Left lung (tissue), 4 donors: ENCODE measurements at regions not wholly inside any gene's neighbourhood (a gene's known extent, or its start where the extent isn't known, plus 50 kb on each side); places are given as distances from the start of the nearest gene placed in this dataset.

Experiments
- ATAC-seq: fragments of 200-7000 bp; cut with Tn5 transposase; one replicate; pipeline ENCODE4 v1.9.1; 2020; ENCODE audit warnings: moderate library complexity
- DNase-seq, 4 donors: peaks; one replicate each; pipeline ENCODE4 v3.0.0-alpha.2; 2013 to 2020
- H3K27ac ChIP-seq, 2 donors: fragments of 200-600 bp; sonication (generic) in 1 of 2; one replicate each; pipeline versions ENCODE4 v1.5.0 to v1.8.0; 2020 to 2021
- H3K27me3 ChIP-seq, 2 donors: fragments of 200-600 bp; sonication (generic) in 1 of 2; one replicate each; pipeline versions ENCODE4 v1.5.0 to v1.8.0; 2020 to 2021
- H3K36me3 ChIP-seq, 2 donors: fragments of 200-600 bp; sonication (generic) in 1 of 2; one replicate each; pipeline versions ENCODE4 v1.5.0 to v1.8.0; 2020 to 2021
- H3K4me1 ChIP-seq, 2 donors: fragments of 200-600 bp; one replicate each; pipeline ENCODE4 v1.8.0; 2021
- H3K4me3 ChIP-seq, 2 donors: fragments of 200-600 bp; sonication (generic) in 1 of 2; one replicate each; pipeline versions ENCODE4 v1.5.0 to v1.8.0; 2020 to 2021; ENCODE audit warnings: mild to moderate bottlenecking in 1 of 2
- H3K9me3 ChIP-seq, 2 donors: fragments of 200-600 bp; sonication (generic) in 1 of 2; one replicate each; pipeline versions ENCODE4 v1.5.0 to v1.8.0; 2020 to 2021
- CTCF ChIP-seq, 2 donors: fragments of 200-600 bp; sonication (generic) in 1 of 2; IDR thresholded peaks; one replicate each; pipeline versions ENCODE4 v1.5.0 to v1.8.0; 2021; ENCODE audit warnings: antibody characterized with exemption in 2 of 2
- intact Hi-C, 2 donors: fragments of 100-400 bp; cut with DNase I; formaldehyde crosslinking; loops; one replicate each; pipeline versions ENCODE4 v1.11.2 to v1.14.2; 2022
- donor health status: DM: no; HTN: yes; CAD: no.
- donor health status: DM: no; HTN: no; CAD: no.

GRCh38 chr15:100728371-100729201 lies 126.2 kb downstream of the ASB7 start:
- no peak overlapping the region for H3K4me3 ChIP-seq
- ATAC-seq = no peak
- no peak for TF ChIP-seq CTCF (IDR thresholded peaks at IDR 0.05)
- no peak overlapping the region for H3K27ac ChIP-seq
- intact Hi-C loops = no loop called here
- no peaks in the 10 kb centered on the region for H3K36me3 ChIP-seq
- no peak for DNase-seq
- H3K9me3 ChIP-seq = no peaks in the 10 kb centered on the region
- no peaks in the 10 kb centered on the region for H3K4me1 ChIP-seq
- no peaks in the 10 kb centered on the region for H3K27me3 ChIP-seq

GRCh38 chr15:100729461-100729860 lies 127.1 kb downstream of the ASB7 start:
- intact Hi-C loops = no loop called here
- Histone ChIP-seq H3K4me1 (no peaks in the 10 kb centered on the region), H3K4me3 (no peak overlapping the region), H3K36me3 (no peaks in the 10 kb centered on the region), H3K9me3 (no peaks in the 10 kb centered on the region), H3K27ac (no peak overlapping the region), H3K27me3 (no peaks in the 10 kb centered on the region)
- no peak for DNase-seq
- no peak for ATAC-seq
- no peak for TF ChIP-seq CTCF (IDR thresholded peaks at IDR 0.05)

GRCh38 chr15:100730129-100730528 lies 127.7 kb downstream of the ASB7 start:
- Histone ChIP-seq H3K4me3 (no peak overlapping the region), H3K4me1 (no peaks in the 10 kb centered on the region), H3K27me3 (no peaks in the 10 kb centered on the region), H3K36me3 (no peaks in the 10 kb centered on the region), H3K27ac (no peak overlapping the region), H3K9me3 (no peaks in the 10 kb centered on the region)
- no peak for ATAC-seq
- intact Hi-C loops = no loop called here
- no peak for DNase-seq
- no peak for TF ChIP-seq CTCF (IDR thresholded peaks at IDR 0.05)

GRCh38 chr15:100730655-100731266 lies 128.4 kb downstream of the ASB7 start:
- no peak for TF ChIP-seq CTCF (IDR thresholded peaks at IDR 0.05)
- Histone ChIP-seq H3K36me3 (no peaks in the 10 kb centered on the region), H3K4me1 (no peaks in the 10 kb centered on the region), H3K9me3 (no peaks in the 10 kb centered on the region), H3K27me3 (no peaks in the 10 kb centered on the region), H3K4me3 (no peak overlapping the region), H3K27ac (no peak overlapping the region)
- intact Hi-C loops = no loop called here
- no peak for ATAC-seq
- no peak for DNase-seq

- H3K4me3 ChIP-seq = no peak overlapping the region
- no peaks in the 10 kb centered on the region for H3K36me3 ChIP-seq
- no peaks in the 10 kb centered on the region for H3K9me3 ChIP-seq
- H3K27me3 ChIP-seq = no peaks in the 10 kb centered on the region
- no peak for TF ChIP-seq CTCF (IDR thresholded peaks at IDR 0.05)
- DNase-seq = no peak
- H3K4me1 ChIP-seq = no peaks in the 10 kb centered on the region
- intact Hi-C loops = no loop called here
- H3K27ac ChIP-seq = no peak overlapping the region
- ATAC-seq = no peak
Measured at GRCh38 chr15:100731267-100732152, 129.1 kb downstream of the ASB7 start.
